K562 (cell line): ENCODE measurements at regions not wholly inside any gene's neighbourhood (a gene's known extent, or its start where the extent isn't known, plus 50 kb on each side); places are given as distances from the start of the nearest gene placed in this dataset.

Source experiments
- ATAC-seq: fragments of 200-7000 bp; cut with Tn5 transposase; 3 replicates; pipeline ENCODE4 v1.9.1; 2020; ENCODE audit warnings: moderate library complexity
- BruUV-seq: library from RNA; stranded (reverse); fragments of 400-500 nt; replicated peaks from 2 replicates; lab custom pipeline; 2021; lab: Mats Ljungman, UMichigan
- CTCF ChIA-PET: fragments of 300-600 bp; formaldehyde crosslinking; extraction: SDS; loops from one replicate; lab custom pipeline; 2021; ENCODE audit warnings: low intra/inter-chr PET ratio; lab: Yijun Ruan, JAX
- POLR2A ChIA-PET: fragments of 300-600, 350-650 bp; sonication (Branson Sonifier 250); formaldehyde crosslinking; extraction: SDS; loops from one replicate; lab custom pipeline; 2021; ENCODE audit warnings: antibody characterized with exemption, inconsistent platforms; lab: Yijun Ruan, JAX
- DNase-seq, 4 experiments: peaks; one replicate each; pipeline versions ENCODE4 v3.0.0 to v3.0.0-alpha.2; 2011 to 2018; ENCODE audit warnings: low spot score in 3 of 4, mixed read lengths in 3 of 4; ENCODE audit errors: extremely low read depth in 1 of 4
- FAIRE-seq: peaks from 2 replicates; lab custom pipeline; 2011; peaks lifted over from hg19 to GRCh38; lab: Jason Lieb, UNC
- H2AFZ ChIP-seq: 2 replicates; pipeline ENCODE4 v1.6.0; 2011; ENCODE audit warnings: low read depth, low read length, control low read depth, inconsistent platforms
- H3K27ac ChIP-seq: fragments of 200-600 bp; 3 replicates; pipeline ENCODE4 v1.8.0; 2011; ENCODE audit warnings: low read depth, mild to moderate bottlenecking, control low read depth, inconsistent platforms, low read length, moderate library complexity, mixed read lengths; ENCODE audit errors: extremely low read depth
- H3K27me3 ChIP-seq, 2 experiments: fragments of 300-600 bp in 1 of 2; 2 replicates in 1 of 2; 3 replicates in 1 of 2; pipeline versions ENCODE4 v1.6.0 to v1.8.0; 2011; ENCODE audit warnings: inconsistent platforms in 2 of 2, low read length in 2 of 2, mild to moderate bottlenecking in 1 of 2, mixed read lengths in 1 of 2, moderate library complexity in 1 of 2; ENCODE audit not compliant: control insufficient read depth in 2 of 2, insufficient read depth in 2 of 2
- H3K36me3 ChIP-seq: fragments of 300-600 bp; 3 replicates; pipeline ENCODE4 v1.8.0; 2011; ENCODE audit warnings: mild to moderate bottlenecking, low read length, inconsistent platforms; ENCODE audit not compliant: control insufficient read depth, insufficient read depth
- H3K4me1 ChIP-seq, 2 experiments: fragments of 200-600 bp in 1 of 2; replicated peaks in 1 of 2; 2 replicates in 1 of 2; 3 replicates in 1 of 2; pipeline versions ENCODE4 v1.5.1 to v1.8.0; 2011; ENCODE audit warnings: inconsistent platforms in 2 of 2, low read length in 2 of 2, mild to moderate bottlenecking in 1 of 2, mixed read lengths in 1 of 2, moderate library complexity in 1 of 2; ENCODE audit not compliant: control insufficient read depth in 2 of 2, insufficient read depth in 2 of 2
- H3K4me2 ChIP-seq: 2 replicates; pipeline ENCODE4 v1.6.1; 2011; ENCODE audit warnings: low read length, control low read depth, inconsistent platforms, mixed read lengths; ENCODE audit not compliant: insufficient read depth
- H3K4me3 ChIP-seq: fragments of 200-600 bp; sonication (generic), shearing (Covaris generic); 2 replicates; pipeline ENCODE4 v1.5.1; 2016; ENCODE audit warnings: control low read depth, inconsistent platforms
- H3K79me2 ChIP-seq: fragments of 200-600 bp; 3 replicates; pipeline ENCODE4 v1.8.0; 2011; ENCODE audit warnings: low read length, inconsistent platforms; ENCODE audit not compliant: control insufficient read depth, insufficient read depth
- H3K9ac ChIP-seq, 2 experiments: 2 replicates each; pipeline versions ENCODE4 v1.6.0 to v1.6.1; 2011; ENCODE audit warnings: low read depth in 2 of 2, low read length in 2 of 2, control low read depth in 1 of 2, inconsistent platforms in 1 of 2, mild to moderate bottlenecking in 1 of 2, mixed read lengths in 1 of 2; ENCODE audit not compliant: insufficient read depth in 1 of 2
- H3K9me1 ChIP-seq: one replicate; pipeline ENCODE4 v1.6.0; 2011; ENCODE audit warnings: inconsistent platforms, mild to moderate bottlenecking, low read length, moderate library complexity; ENCODE audit not compliant: control insufficient read depth, insufficient read depth
- H3K9me3 ChIP-seq: replicated peaks from 2 replicates; pipeline ENCODE4 v1.5.1; 2011; ENCODE audit warnings: low read depth, low read length, inconsistent platforms; ENCODE audit not compliant: control insufficient read depth, insufficient read depth
- H4K20me1 ChIP-seq: replicated peaks from 2 replicates; pipeline ENCODE4 v1.6.1; 2011; ENCODE audit warnings: low read length, inconsistent platforms, mixed read lengths; ENCODE audit not compliant: control insufficient read depth, insufficient read depth
- ARNT ChIP-seq, 2 experiments: fragments of 450-650 bp; IDR thresholded peaks; 2 replicates each; pipeline ENCODE4 v1.6.1; 2016; ENCODE audit warnings: mild to moderate bottlenecking in 1 of 2
- DACH1 ChIP-seq: fragments of 450-650 bp; IDR thresholded peaks from 2 replicates; pipeline ENCODE4 v1.6.1; 2018; ENCODE audit not compliant: partially characterized antibody
- GATA2 ChIP-seq: sonication (generic); formaldehyde crosslinking; IDR thresholded peaks from 2 replicates; pipeline ENCODE4 v1.4.0; 2020; ENCODE audit warnings: mild to moderate bottlenecking, missing genetic modification reagents
- IFI16 ChIP-seq: fragments of 250-450 bp; sonication (Bioruptor Pico); IDR thresholded peaks from 2 replicates; pipeline ENCODE4 v2.1.2; 2022; ENCODE audit warnings: mild to moderate bottlenecking, inconsistent platforms
- MYBL2 ChIP-seq, 2 experiments: fragments of 450-650 bp in 1 of 2; sonication (generic) in 1 of 2; formaldehyde crosslinking in 1 of 2; IDR thresholded peaks; 2 replicates each; pipeline versions ENCODE4 v1.6.1 to v1.8.1; 2017 to 2022; ENCODE audit warnings: borderline replicate concordance in 1 of 2, inconsistent platforms in 1 of 2, low read depth in 1 of 2, mild to moderate bottlenecking in 1 of 2, missing genetic modification reagents in 1 of 2, moderate library complexity in 1 of 2
- NFRKB ChIP-seq: fragments of 450-650 bp; IDR thresholded peaks from 2 replicates; pipeline ENCODE4 v1.6.1; 2016; ENCODE audit warnings: low read depth
- NONO ChIP-seq, 2 experiments: fragments of 200-400 bp in 1 of 2; fragments of 450-650 bp in 1 of 2; formaldehyde crosslinking in 1 of 2; IDR thresholded peaks; 2 replicates each; pipeline ENCODE4 v1.6.1; 2017; ENCODE audit warnings: low read depth in 2 of 2, mild to moderate bottlenecking in 2 of 2, moderate library complexity in 2 of 2, low read length in 1 of 2
- RNF2 ChIP-seq: sonication (generic); IDR thresholded peaks from 2 replicates; pipeline ENCODE4 v1.6.1; 2016
- SRSF7 ChIP-seq: fragments of 200-400 bp; formaldehyde crosslinking; optimal IDR thresholded peaks from 2 replicates; pipeline ENCODE3; 2017; ENCODE audit warnings: mild to moderate bottlenecking, low read depth, low read length
- ZBTB5 ChIP-seq: fragments of 450-650 bp; IDR thresholded peaks from 2 replicates; pipeline ENCODE4 v1.6.1; 2017; ENCODE audit warnings: antibody characterized with exemption
- ZNF12 ChIP-seq: sonication (generic); formaldehyde crosslinking; IDR thresholded peaks from 2 replicates; pipeline ENCODE4 v1.4.0; 2020; ENCODE audit warnings: mild to moderate bottlenecking, missing genetic modification reagents
- ZNF184 ChIP-seq: sonication (generic); formaldehyde crosslinking; IDR thresholded peaks from 2 replicates; pipeline ENCODE4 v1.5.0; 2020; ENCODE audit warnings: missing genetic modification reagents
- ZNF408 ChIP-seq: fragments of 250-450 bp; sonication (Bioruptor Pico); IDR thresholded peaks from 2 replicates; pipeline ENCODE4 v1.4.0; 2020; ENCODE audit warnings: low read depth, mild to moderate bottlenecking, moderate library complexity
- ZNF584 ChIP-seq: fragments of 200-800 bp; sonication (Bioruptor generic); IDR thresholded peaks from 2 replicates; pipeline ENCODE4 v1.6.1; 2016; ENCODE audit warnings: low read depth, mild to moderate bottlenecking, missing genetic modification characterization, missing compliant biosample characterization
- ZNF699 ChIP-seq: fragments of 250-450 bp; sonication (Bioruptor Pico); IDR thresholded peaks from 2 replicates; pipeline ENCODE4 v1.8.0; 2021; ENCODE audit warnings: mild to moderate bottlenecking, moderate library complexity; ENCODE audit not compliant: insufficient replicate concordance
- ZNF77 ChIP-seq: fragments of 250-450 bp; sonication (Bioruptor Pico); IDR thresholded peaks from 2 replicates; pipeline ENCODE4 v1.5.0; 2020
- ZSCAN29 ChIP-seq: fragments of 450-650 bp; IDR thresholded peaks from 2 replicates; pipeline ENCODE4 v1.6.1; 2017
- ZSCAN32 ChIP-seq: fragments of 450-650 bp; formaldehyde crosslinking; IDR thresholded peaks from 2 replicates; pipeline ENCODE4 v1.4.0; 2020; ENCODE audit warnings: mild to moderate bottlenecking, moderate library complexity
- WGBS: fragments of 100-300 bp; shearing (Covaris generic); methylation state at CpG from one replicate; pipeline ENCODE4 v1.1.6; 2016; ENCODE audit warnings: low coverage, mixed read lengths; ENCODE audit not compliant: insufficient coverage; ENCODE audit errors: missing lambda C conversion rate; 5-methylcytosine and 5-hydroxymethylcytosine counted together
- in situ Hi-C: fragments of 300-500 bp; cut with MboI; formaldehyde crosslinking; loops from 4 replicates; pipeline ENCODE4 v1.15.0; 2018; ENCODE audit warnings: inconsistent platforms, mixed read lengths
- intact Hi-C: fragments of 100-400 bp; cut with micrococcal nuclease; formaldehyde crosslinking; loops from 2 replicates; pipeline ENCODE4 v1.14.2; 2022

- 0% methylated on average over 1 of the region's 1 CpG for WGBS
- H3K27me3 ChIP-seq = no peaks in the 10 kb centered on the region
- intact Hi-C loops = no loop called here
- no peak overlapping the region for H2AFZ ChIP-seq
- in situ Hi-C loops = no loop called here
- ATAC-seq (no peak), DNase-seq (no peak), FAIRE-seq (no peak)
- H3K36me3 ChIP-seq = no peaks in the 10 kb centered on the region
- no peaks in the 10 kb centered on the region for H4K20me1 ChIP-seq
- no peaks in the 10 kb centered on the region for H3K9me3 ChIP-seq
- no peak overlapping the region for H3K9ac ChIP-seq
- H3K4me1 ChIP-seq = no peaks in the 10 kb centered on the region
- H3K4me3 ChIP-seq = no peak overlapping the region
- no peaks in the 10 kb centered on the region for H3K79me2 ChIP-seq
- no peak overlapping the region for H3K27ac ChIP-seq
- no TSS peak for BruUV-seq
- POLR2A ChIA-PET = interaction anchor here (1.3 kb wide), 1 partner anchor 17 kb away, joined by 4 read pairs; no protein-coding TSS in a partner anchor
- no peak overlapping the region for H3K4me2 ChIP-seq
- TF ChIP-seq ZNF408 (CRISPR knock-in tag) (no peak), MYBL2 (IDR thresholded peaks at IDR 0.05; ENCODE audit: low read depth) (no peak), MYBL2 (CRISPR knock-in tag; IDR thresholded peaks at IDR 0.05; ENCODE audit: borderline replicate concordance) (no peak), NFRKB (no peak), NONO (IDR thresholded peaks at IDR 0.05; ENCODE audit: low read depth in 2 of 2, low read length in 1 of 2) (no peak), RNF2 (no peak), ZNF12 (CRISPR knock-in tag) (peak; percentile 97)
- TF ChIP-seq, all 486 proteins: peak for 1
- CTCF ChIA-PET = no interaction called here
- no peaks in the 10 kb centered on the region for H3K9me1 ChIP-seq
Observed at GRCh38 chr20:40522405-40522804, 166.6 kb downstream of the MAFB start.

DNA sequence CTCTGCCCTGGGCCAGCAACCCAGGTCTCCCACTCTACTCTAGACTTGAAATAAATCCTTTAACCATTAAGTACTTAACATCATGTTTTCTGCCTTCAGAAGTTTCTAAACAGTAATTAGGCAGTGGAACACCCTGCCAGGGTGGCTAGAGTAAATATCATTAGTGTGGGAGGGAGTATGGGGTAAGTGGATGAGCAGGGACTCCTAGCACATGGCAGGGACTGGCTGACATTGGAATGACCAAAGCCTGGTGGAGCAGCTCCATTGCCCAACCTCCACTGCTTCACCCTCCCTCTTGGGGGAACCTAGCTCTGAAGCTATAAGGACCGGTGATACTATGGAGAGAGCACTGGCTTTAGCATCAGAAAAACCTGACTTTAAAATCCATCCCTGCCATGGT lies 167.1 kb downstream of the MAFB start:
- CTCF ChIA-PET = no interaction called here
- no peaks in the 10 kb centered on the region for H3K27me3 ChIP-seq
- no peak overlapping the region for H2AFZ ChIP-seq
- H3K36me3 ChIP-seq = no peaks in the 10 kb centered on the region
- H3K4me2 ChIP-seq = no peak overlapping the region
- POLR2A ChIA-PET = interaction anchor here (1.3 kb wide), 1 partner anchor 17 kb away, joined by 4 read pairs; no protein-coding TSS in a partner anchor
- no peak for DNase-seq
- H3K9me3 ChIP-seq = no peaks in the 10 kb centered on the region
- no peak for ATAC-seq
- in situ Hi-C loops (no loop called here), intact Hi-C loops (no loop called here)
- BruUV-seq = no TSS peak
- no peaks in the 10 kb centered on the region for H4K20me1 ChIP-seq
- 0% methylated on average over 1 of the region's 1 CpG for WGBS
- no peaks in the 10 kb centered on the region for H3K9me1 ChIP-seq
- no peak overlapping the region for H3K4me3 ChIP-seq
- no peak overlapping the region for H3K27ac ChIP-seq
- H3K79me2 ChIP-seq = no peaks in the 10 kb centered on the region
- H3K9ac ChIP-seq = no peak overlapping the region
- no peak for FAIRE-seq
- no peaks in the 10 kb centered on the region for H3K4me1 ChIP-seq
- TF ChIP-seq ZSCAN32 (CRISPR knock-in tag) = no peak
- TF ChIP-seq ZNF584 (CRISPR knock-in tag) = no peak
- TF ChIP-seq ZNF184 (CRISPR knock-in tag) = no peak
- no peak for TF ChIP-seq ZSCAN29
- TF ChIP-seq ZNF77 (CRISPR knock-in tag) = no peak
- no peak for TF ChIP-seq IFI16 (CRISPR knock-in tag)
- TF ChIP-seq ZBTB5 = no peak
- no peak for TF ChIP-seq SRSF7
- TF ChIP-seq GATA2 (CRISPR knock-in tag) = no peak
- TF ChIP-seq ZNF699 (CRISPR knock-in tag) = no peak
- TF ChIP-seq DACH1 = no peak
- TF ChIP-seq ARNT (IDR thresholded peaks at IDR 0.05) = no peak
